ENCODE measurements at regions not wholly inside any gene's neighbourhood (a gene's known extent, or its start where the extent isn't known, plus 50 kb on each side); places are given as distances from the start of the nearest gene placed in this dataset.

- TF ChIP-seq CTCF (IDR thresholded peaks at IDR 0.05) = no peak
- TF ChIP-seq POLR2AphosphoS5 (IDR thresholded peaks at IDR 0.05; ENCODE audit: insufficient read depth in 1 of 2, low read depth in 1 of 2) = no peak
These were observed 389.5 kb upstream of the ZNF507 start for GRCh38 chr19:31955884-31956283.
